ENCODE measurements at regions not wholly inside any gene's neighbourhood (a gene's known extent, or its start where the extent isn't known, plus 50 kb on each side); places are given as distances from the start of the nearest gene placed in this dataset.

DNA sequence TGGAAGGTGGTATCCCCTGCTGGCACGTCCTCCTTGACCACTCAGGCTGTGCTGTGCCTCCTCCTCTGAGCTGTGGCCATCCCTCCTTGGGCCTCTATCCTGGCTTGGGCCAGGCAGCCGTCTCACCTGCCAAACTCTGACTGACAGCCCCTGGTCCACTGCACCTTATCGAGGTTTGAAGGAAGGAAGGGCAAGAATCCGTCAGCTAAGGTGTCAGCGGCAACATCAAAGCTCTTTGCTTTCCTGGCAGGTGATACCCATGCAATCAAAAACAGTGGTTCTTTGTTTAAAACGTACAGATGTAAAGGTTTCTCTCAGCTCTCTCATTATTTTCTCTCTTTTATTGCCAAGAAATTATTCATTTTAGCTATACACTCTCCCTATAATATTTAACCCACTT is 203.9 kb downstream of the TBXT start:
- no peak for FAIRE-seq
- no peak overlapping the region for H3K4me3 ChIP-seq (ENCODE audit: low read depth, low read length)
- no peak for DNase-seq (ENCODE audit: low read depth)
- H3K27me3 ChIP-seq (ENCODE audit: control insufficient read depth, insufficient read depth, low read length), result no peaks in the 10 kb centered on the region
- H3K36me3 ChIP-seq (ENCODE audit: control insufficient read depth, insufficient read depth, low read length), result no peaks in the 10 kb centered on the region
- TF ChIP-seq CTCF (IDR thresholded peaks at IDR 0.05; ENCODE audit: insufficient read depth, low read length, severe bottlenecking), result no peak

GRCh38 chr6:165962366-165962765 is 205.3 kb downstream of the TBXT start:
- no peak for TF ChIP-seq CTCF (IDR thresholded peaks at IDR 0.05; ENCODE audit: insufficient read depth, low read length, severe bottlenecking)
- H3K4me3 ChIP-seq (ENCODE audit: low read depth, low read length), result no peak overlapping the region
- no peaks in the 10 kb centered on the region for H3K27me3 ChIP-seq (ENCODE audit: control insufficient read depth, insufficient read depth, low read length)
- no peaks in the 10 kb centered on the region for H3K36me3 ChIP-seq (ENCODE audit: control insufficient read depth, insufficient read depth, low read length)
- FAIRE-seq (no peak), DNase-seq (ENCODE audit: low read depth) (no peak)

DNA sequence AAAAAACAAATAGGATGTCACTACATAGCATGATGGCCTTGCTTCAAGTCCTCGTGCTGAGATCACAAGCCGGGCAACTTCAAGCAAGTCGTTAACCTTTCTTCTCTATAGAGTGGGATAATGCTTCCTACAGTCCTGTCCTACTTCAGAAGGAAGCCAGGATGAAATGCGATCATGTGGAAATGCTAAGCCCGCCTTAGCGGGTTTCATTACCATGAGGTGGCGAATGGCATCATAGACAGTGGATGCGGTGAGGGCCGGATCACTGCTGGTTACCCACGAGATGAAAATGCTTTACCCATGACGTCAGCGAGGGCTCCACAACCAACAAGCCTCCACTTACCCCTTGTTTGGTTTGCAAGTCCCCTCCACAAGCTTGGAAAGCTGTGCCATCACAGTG is 206.4 kb downstream of the TBXT start:
- Histone ChIP-seq H3K4me3 (ENCODE audit: low read depth, low read length) (no peak overlapping the region), H3K27me3 (ENCODE audit: control insufficient read depth, insufficient read depth, low read length) (no peaks in the 10 kb centered on the region), H3K36me3 (ENCODE audit: control insufficient read depth, insufficient read depth, low read length) (no peaks in the 10 kb centered on the region)
- FAIRE-seq (no peak), DNase-seq (ENCODE audit: low read depth) (no peak)
- TF ChIP-seq CTCF (IDR thresholded peaks at IDR 0.05; ENCODE audit: insufficient read depth, low read length, severe bottlenecking), result no peak

GRCh38 chr6:165960695-165961094 is 207.0 kb downstream of the TBXT start:
- no peak overlapping the region for H3K4me3 ChIP-seq (ENCODE audit: low read depth, low read length)
- no peaks in the 10 kb centered on the region for H3K27me3 ChIP-seq (ENCODE audit: control insufficient read depth, insufficient read depth, low read length)
- DNase-seq (ENCODE audit: low read depth), result no peak
- FAIRE-seq, result no peak
- no peaks in the 10 kb centered on the region for H3K36me3 ChIP-seq (ENCODE audit: control insufficient read depth, insufficient read depth, low read length)
- no peak for TF ChIP-seq CTCF (IDR thresholded peaks at IDR 0.05; ENCODE audit: insufficient read depth, low read length, severe bottlenecking)

GRCh38 chr6:165959627-165960026 is 208.0 kb downstream of the TBXT start:
- H3K36me3 ChIP-seq (ENCODE audit: control insufficient read depth, insufficient read depth, low read length), result no peaks in the 10 kb centered on the region
- no peak for DNase-seq (ENCODE audit: low read depth)
- no peak for FAIRE-seq
- no peak for TF ChIP-seq CTCF (IDR thresholded peaks at IDR 0.05; ENCODE audit: insufficient read depth, low read length, severe bottlenecking)
- no peaks in the 10 kb centered on the region for H3K27me3 ChIP-seq (ENCODE audit: control insufficient read depth, insufficient read depth, low read length)
- H3K4me3 ChIP-seq (ENCODE audit: low read depth, low read length), result no peak overlapping the region

DNA sequence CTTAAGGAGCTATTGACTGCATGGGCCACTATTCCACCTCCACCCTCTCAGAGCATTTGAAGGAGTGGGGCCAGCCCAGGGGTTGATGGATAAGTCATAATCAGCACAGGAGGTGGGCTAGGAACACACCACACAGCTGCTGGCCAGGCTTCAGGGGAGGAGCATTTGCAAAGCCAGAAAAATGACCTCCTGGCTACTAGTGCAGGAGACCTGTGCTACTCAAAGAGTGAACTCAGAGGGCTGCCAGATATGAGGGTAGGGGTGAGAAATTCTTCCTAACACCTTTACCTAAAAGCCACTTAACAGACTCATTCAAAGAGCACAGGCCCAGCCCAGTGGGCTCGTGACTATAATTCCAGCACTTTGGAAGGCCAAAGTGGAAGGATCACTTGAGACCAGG is 210.8 kb downstream of the TBXT start:
- H3K4me3 ChIP-seq (ENCODE audit: low read depth, low read length), result no peak overlapping the region
- no peak for TF ChIP-seq CTCF (IDR thresholded peaks at IDR 0.05; ENCODE audit: insufficient read depth, low read length, severe bottlenecking)
- H3K36me3 ChIP-seq (ENCODE audit: control insufficient read depth, insufficient read depth, low read length), result no peaks in the 10 kb centered on the region
- H3K27me3 ChIP-seq (ENCODE audit: control insufficient read depth, insufficient read depth, low read length), result no peaks in the 10 kb centered on the region
- DNase-seq (ENCODE audit: low read depth) (no peak), FAIRE-seq (no peak)
